Left cardiac atrium (tissue), 4 donors: ENCODE measurements at regions not wholly inside any gene's neighbourhood (a gene's known extent, or its start where the extent isn't known, plus 50 kb on each side); places are given as distances from the start of the nearest gene placed in this dataset.

ENCODE experiments used
- ATAC-seq, 2 donors: fragments of 200-7000 bp; cut with Tn5 transposase; one replicate each; pipeline ENCODE4 v1.9.1; 2020; ENCODE audit warnings: mild to moderate bottlenecking in 2 of 2, moderate library complexity in 2 of 2
- DNase-seq: peaks from one replicate; pipeline ENCODE4 v3.0.0-alpha.2; 2020
- intact Hi-C, 2 donors: fragments of 100-400 bp; cut with DNase I; formaldehyde crosslinking; loops; one replicate each; pipeline versions ENCODE4 v1.14.1 to v1.15.1; 2022 to 2023
- donor health status: DM: no; HTN: yes; CAD: no.
- donor health status: DM: no; HTN: yes; CAD: no; lungs with severe emphysema.
- donor health status: DM: yes; HTN: yes; CAD: no.
- donor health status: Dilated cardiomyopathy.

- ATAC-seq (no peak), DNase-seq (no peak)
- intact Hi-C loops, result no loop called here
Measured at GRCh38 chr1:5705751-5706150, 286.5 kb downstream of the NPHP4 start.

GRCh38 chr1:5704561-5705514 is 287.4 kb downstream of the NPHP4 start:
- no peak for ATAC-seq
- intact Hi-C loops, result no loop called here
- DNase-seq, result no peak

GRCh38 chr1:5701642-5702041 is 290.6 kb downstream of the NPHP4 start:
- no peak for ATAC-seq
- intact Hi-C loops, result no loop called here
- no peak for DNase-seq

GRCh38 chr1:5693568-5693967 is 298.7 kb downstream of the NPHP4 start:
- intact Hi-C loops, result no loop called here
- ATAC-seq, result no peak
- DNase-seq, result no peak

- ATAC-seq (no peak), DNase-seq (no peak)
- intact Hi-C loops, result no loop called here
Measured at GRCh38 chr1:5692664-5693063, 299.6 kb downstream of the NPHP4 start.

GRCh38 chr1:5691795-5692509 is 300.3 kb downstream of the NPHP4 start:
- DNase-seq, result no peak
- ATAC-seq, result no peak
- intact Hi-C loops, result no loop called here

GRCh38 chr1:5690898-5691297 is 301.3 kb downstream of the NPHP4 start:
- DNase-seq, result no peak
- no peak for ATAC-seq
- intact Hi-C loops, result no loop called here

GRCh38 chr1:5690291-5690690 is 301.9 kb downstream of the NPHP4 start:
- ATAC-seq (no peak), DNase-seq (no peak)
- intact Hi-C loops, result no loop called here

GRCh38 chr1:5688081-5689077 is 303.8 kb downstream of the NPHP4 start:
- DNase-seq, result no peak
- intact Hi-C loops, result no loop called here
- no peak for ATAC-seq

GRCh38 chr1:5686925-5687706 is 305.1 kb downstream of the NPHP4 start:
- intact Hi-C loops, result no loop called here
- ATAC-seq, result no peak
- DNase-seq, result no peak

GRCh38 chr1:5686195-5686594 is 306.0 kb downstream of the NPHP4 start:
- intact Hi-C loops, result no loop called here
- ATAC-seq (no peak), DNase-seq (no peak)

GRCh38 chr1:5685446-5686040 is 306.7 kb downstream of the NPHP4 start:
- DNase-seq, result no peak
- no peak for ATAC-seq
- intact Hi-C loops, result no loop called here

GRCh38 chr1:5684791-5685190 is 307.4 kb downstream of the NPHP4 start:
- DNase-seq, result no peak
- no peak for ATAC-seq
- intact Hi-C loops, result no loop called here

- intact Hi-C loops, result no loop called here
- ATAC-seq (no peak), DNase-seq (no peak)
Measured at GRCh38 chr1:5683446-5683845, 308.8 kb downstream of the NPHP4 start.

GRCh38 chr1:5682626-5683225 is 309.5 kb downstream of the NPHP4 start:
- no peak for DNase-seq
- no peak for ATAC-seq
- intact Hi-C loops, result no loop called here

- intact Hi-C loops, result no loop called here
- DNase-seq (no peak), ATAC-seq (no peak)
Measured at GRCh38 chr1:5681654-5682053, 310.6 kb downstream of the NPHP4 start.

- no peak for DNase-seq
- intact Hi-C loops, result no loop called here
- ATAC-seq, result no peak
Measured at GRCh38 chr1:5680600-5680999, 311.6 kb downstream of the NPHP4 start.

GRCh38 chr1:5678759-5679158 is 313.5 kb downstream of the NPHP4 start:
- DNase-seq (no peak), ATAC-seq (no peak)
- intact Hi-C loops, result no loop called here
